ENCODE measurements at regions not wholly inside any gene's neighbourhood (a gene's known extent, or its start where the extent isn't known, plus 50 kb on each side); places are given as distances from the start of the nearest gene placed in this dataset.

- DNase-seq (no peak), ATAC-seq (ENCODE audit: insufficient read depth, low read depth) (no peak)
- H3K27me3 ChIP-seq (ENCODE audit: insufficient read depth, low read length, poor library complexity): no peaks in the 10 kb centered on the region
- no peak overlapping the region for H3K4me2 ChIP-seq (ENCODE audit: insufficient read depth, low read length)
- no peak overlapping the region for H3K9ac ChIP-seq (ENCODE audit: low read depth, low read length)
- H3K4me3 ChIP-seq (ENCODE audit: low read depth in 1 of 2, low read length in 2 of 2): no peak overlapping the region
- H3K27ac ChIP-seq (ENCODE audit: low read length): no peak overlapping the region
- H2AFZ ChIP-seq (ENCODE audit: low read depth, low read length): no peak overlapping the region
- H3K36me3 ChIP-seq (ENCODE audit: insufficient read depth, low read length): no peaks in the 10 kb centered on the region
- no peaks in the 10 kb centered on the region for H3K4me1 ChIP-seq (ENCODE audit: insufficient read depth, low read length)
- H3K9me3 ChIP-seq (ENCODE audit: insufficient read depth, low read length, severe bottlenecking): no peaks in the 10 kb centered on the region
- no peak for TF ChIP-seq CTCF (IDR thresholded peaks at IDR 0.05; ENCODE audit: borderline replicate concordance, extremely low read depth, low read length, poor library complexity, severe bottlenecking)
- no peak for TF ChIP-seq EZH2 (IDR thresholded peaks at IDR 0.05; ENCODE audit: borderline replicate concordance, low read depth, low read length, severe bottlenecking)
- H3K79me2 ChIP-seq (ENCODE audit: insufficient read depth, low read length): no peaks in the 10 kb centered on the region
- H4K20me1 ChIP-seq (ENCODE audit: insufficient read depth, low read length): no peaks in the 10 kb centered on the region
Observed at GRCh38 chr2:5264361-5264760, 427.8 kb upstream of the SOX11 start.

GRCh38 chr2:5285061-5285460 is 407.1 kb upstream of the SOX11 start:
- TF ChIP-seq CTCF (IDR thresholded peaks at IDR 0.05; ENCODE audit: borderline replicate concordance, extremely low read depth, low read length, poor library complexity, severe bottlenecking) (no peak), EZH2 (IDR thresholded peaks at IDR 0.05; ENCODE audit: borderline replicate concordance, low read depth, low read length, severe bottlenecking) (no peak)
- Histone ChIP-seq H3K9me3 (ENCODE audit: insufficient read depth, low read length, severe bottlenecking) (no peaks in the 10 kb centered on the region), H3K36me3 (ENCODE audit: insufficient read depth, low read length) (no peaks in the 10 kb centered on the region), H3K4me1 (ENCODE audit: insufficient read depth, low read length) (no peaks in the 10 kb centered on the region), H3K9ac (ENCODE audit: low read depth, low read length) (no peak overlapping the region), H2AFZ (ENCODE audit: low read depth, low read length) (no peak overlapping the region), H4K20me1 (ENCODE audit: insufficient read depth, low read length) (no peaks in the 10 kb centered on the region), H3K4me3 (ENCODE audit: low read depth in 1 of 2, low read length in 2 of 2) (no peak overlapping the region), H3K4me2 (ENCODE audit: insufficient read depth, low read length) (no peak overlapping the region), H3K27ac (ENCODE audit: low read length) (no peak overlapping the region), H3K27me3 (ENCODE audit: insufficient read depth, low read length, poor library complexity) (no peaks in the 10 kb centered on the region), H3K79me2 (ENCODE audit: insufficient read depth, low read length) (no peaks in the 10 kb centered on the region)
- no peak for DNase-seq
- no peak for ATAC-seq (ENCODE audit: insufficient read depth, low read depth)

GRCh38 chr2:5285872-5286769 is 406.1 kb upstream of the SOX11 start:
- Histone ChIP-seq H4K20me1 (ENCODE audit: insufficient read depth, low read length) (no peaks in the 10 kb centered on the region), H3K9ac (ENCODE audit: low read depth, low read length) (no peak overlapping the region), H3K4me2 (ENCODE audit: insufficient read depth, low read length) (no peak overlapping the region), H3K27me3 (ENCODE audit: insufficient read depth, low read length, poor library complexity) (no peaks in the 10 kb centered on the region), H3K36me3 (ENCODE audit: insufficient read depth, low read length) (no peaks in the 10 kb centered on the region), H3K4me3 (ENCODE audit: low read depth in 1 of 2, low read length in 2 of 2) (no peak overlapping the region), H3K9me3 (ENCODE audit: insufficient read depth, low read length, severe bottlenecking) (no peaks in the 10 kb centered on the region), H2AFZ (ENCODE audit: low read depth, low read length) (no peak overlapping the region), H3K4me1 (ENCODE audit: insufficient read depth, low read length) (no peaks in the 10 kb centered on the region), H3K27ac (ENCODE audit: low read length) (no peak overlapping the region), H3K79me2 (ENCODE audit: insufficient read depth, low read length) (no peaks in the 10 kb centered on the region)
- no peak for ATAC-seq (ENCODE audit: insufficient read depth, low read depth)
- no peak for TF ChIP-seq EZH2 (IDR thresholded peaks at IDR 0.05; ENCODE audit: borderline replicate concordance, low read depth, low read length, severe bottlenecking)
- no peak for TF ChIP-seq CTCF (IDR thresholded peaks at IDR 0.05; ENCODE audit: borderline replicate concordance, extremely low read depth, low read length, poor library complexity, severe bottlenecking)
- DNase-seq: no peak

Measured in DND-41 (cell line).